ENCODE measurements at regions not wholly inside any gene's neighbourhood (a gene's known extent, or its start where the extent isn't known, plus 50 kb on each side); places are given as distances from the start of the nearest gene placed in this dataset.

- no peak overlapping the region for H3K4me3 ChIP-seq (ENCODE audit: insufficient read depth, low read depth, low read length)
- no peaks in the 10 kb centered on the region for H3K36me3 ChIP-seq (ENCODE audit: control insufficient read depth, insufficient read depth, low read length)
- no peak overlapping the region for H3K27ac ChIP-seq (ENCODE audit: insufficient read depth, low read depth, low read length, poor library complexity, severe bottlenecking)
- peaks cover 4% of the 10 kb centered on the region for H3K4me1 ChIP-seq (ENCODE audit: control insufficient read depth, insufficient read depth, low read length)
- 91 to 92% methylated on average over 4 of the region's 4 CpGs for WGBS, 2 experiments
- no peaks in the 10 kb centered on the region for H3K27me3 ChIP-seq (ENCODE audit: control insufficient read depth, insufficient read depth, low read length, poor library complexity, severe bottlenecking)
- no peaks in the 10 kb centered on the region for H3K9me3 ChIP-seq (ENCODE audit: control insufficient read depth, low read length)
Observed at GRCh38 chr17:71974051-71974450, 146.8 kb upstream of the SOX9 start.

GRCh38 chr17:71975331-71975801 lies 145.5 kb upstream of the SOX9 start:
- no peak overlapping the region for H3K4me3 ChIP-seq (ENCODE audit: insufficient read depth, low read depth, low read length)
- no peaks in the 10 kb centered on the region for H3K9me3 ChIP-seq (ENCODE audit: control insufficient read depth, low read length)
- WGBS, 2 experiments: 74 to 81% methylated on average over 13 of the region's 13 CpGs
- no peaks in the 10 kb centered on the region for H3K27me3 ChIP-seq (ENCODE audit: control insufficient read depth, insufficient read depth, low read length, poor library complexity, severe bottlenecking)
- peaks cover 4% of the 10 kb centered on the region for H3K4me1 ChIP-seq (ENCODE audit: control insufficient read depth, insufficient read depth, low read length)
- H3K36me3 ChIP-seq (ENCODE audit: control insufficient read depth, insufficient read depth, low read length): no peaks in the 10 kb centered on the region
- H3K27ac ChIP-seq (ENCODE audit: insufficient read depth, low read depth, low read length, poor library complexity, severe bottlenecking): no peak overlapping the region

GRCh38 chr17:71976011-71976649 lies 144.7 kb upstream of the SOX9 start:
- 77 to 78% methylated on average over 15 of the region's 15 CpGs for WGBS, 2 experiments
- H3K27me3 ChIP-seq (ENCODE audit: control insufficient read depth, insufficient read depth, low read length, poor library complexity, severe bottlenecking): no peaks in the 10 kb centered on the region
- H3K4me3 ChIP-seq (ENCODE audit: insufficient read depth, low read depth, low read length): no peak overlapping the region
- H3K36me3 ChIP-seq (ENCODE audit: control insufficient read depth, insufficient read depth, low read length): no peaks in the 10 kb centered on the region
- H3K9me3 ChIP-seq (ENCODE audit: control insufficient read depth, low read length): no peaks in the 10 kb centered on the region
- H3K27ac ChIP-seq (ENCODE audit: insufficient read depth, low read depth, low read length, poor library complexity, severe bottlenecking): no peak overlapping the region
- H3K4me1 ChIP-seq (ENCODE audit: control insufficient read depth, insufficient read depth, low read length): peaks cover 4% of the 10 kb centered on the region

- 69 to 76% methylated on average over 5 of the region's 5 CpGs for WGBS, 2 experiments
- Histone ChIP-seq H3K27me3 (ENCODE audit: control insufficient read depth, insufficient read depth, low read length, poor library complexity, severe bottlenecking) (no peaks in the 10 kb centered on the region), H3K27ac (ENCODE audit: insufficient read depth, low read depth, low read length, poor library complexity, severe bottlenecking) (no peak overlapping the region)
Observed at GRCh38 chr17:71978435-71978834, 142.4 kb upstream of the SOX9 start.

GRCh38 chr17:71980171-71980570 lies 140.6 kb upstream of the SOX9 start:
- no peak overlapping the region for H3K4me3 ChIP-seq (ENCODE audit: insufficient read depth, low read depth, low read length)
- H3K4me1 ChIP-seq (ENCODE audit: control insufficient read depth, insufficient read depth, low read length): peaks cover 4% of the 10 kb centered on the region
- H3K9me3 ChIP-seq (ENCODE audit: control insufficient read depth, low read length): no peaks in the 10 kb centered on the region
- H3K27ac ChIP-seq (ENCODE audit: insufficient read depth, low read depth, low read length, poor library complexity, severe bottlenecking): no peak overlapping the region
- no peaks in the 10 kb centered on the region for H3K36me3 ChIP-seq (ENCODE audit: control insufficient read depth, insufficient read depth, low read length)
- H3K27me3 ChIP-seq (ENCODE audit: control insufficient read depth, insufficient read depth, low read length, poor library complexity, severe bottlenecking): no peaks in the 10 kb centered on the region

More at GRCh38 chr17:71978435-71978834, 142.4 kb upstream of the SOX9 start:
- Histone ChIP-seq H3K4me1 (ENCODE audit: control insufficient read depth, insufficient read depth, low read length) (peaks cover 4% of the 10 kb centered on the region), H3K36me3 (ENCODE audit: control insufficient read depth, insufficient read depth, low read length) (no peaks in the 10 kb centered on the region), H3K4me3 (ENCODE audit: insufficient read depth, low read depth, low read length) (no peak overlapping the region), H3K9me3 (ENCODE audit: control insufficient read depth, low read length) (no peaks in the 10 kb centered on the region)

GRCh38 chr17:71983828-71984227 lies 137.0 kb upstream of the SOX9 start:
- Histone ChIP-seq H3K9me3 (ENCODE audit: control insufficient read depth, low read length) (no peaks in the 10 kb centered on the region), H3K27me3 (ENCODE audit: control insufficient read depth, insufficient read depth, low read length, poor library complexity, severe bottlenecking) (no peaks in the 10 kb centered on the region), H3K36me3 (ENCODE audit: control insufficient read depth, insufficient read depth, low read length) (no peaks in the 10 kb centered on the region), H3K4me1 (ENCODE audit: control insufficient read depth, insufficient read depth, low read length) (no peaks in the 10 kb centered on the region), H3K27ac (ENCODE audit: insufficient read depth, low read depth, low read length, poor library complexity, severe bottlenecking) (no peak overlapping the region), H3K4me3 (ENCODE audit: insufficient read depth, low read depth, low read length) (no peak overlapping the region)
- WGBS, 2 experiments: 87 to 92% methylated on average over 3 of the region's 3 CpGs

- H3K27ac ChIP-seq (ENCODE audit: insufficient read depth, low read depth, low read length, poor library complexity, severe bottlenecking): no peak overlapping the region
- no peaks in the 10 kb centered on the region for H3K36me3 ChIP-seq (ENCODE audit: control insufficient read depth, insufficient read depth, low read length)
- H3K9me3 ChIP-seq (ENCODE audit: control insufficient read depth, low read length): no peaks in the 10 kb centered on the region
- 85 to 94% methylated on average over 2 to 3 of the region's 3 CpGs for WGBS, 2 experiments
- H3K4me1 ChIP-seq (ENCODE audit: control insufficient read depth, insufficient read depth, low read length): no peaks in the 10 kb centered on the region
- H3K4me3 ChIP-seq (ENCODE audit: insufficient read depth, low read depth, low read length): no peak overlapping the region
- no peaks in the 10 kb centered on the region for H3K27me3 ChIP-seq (ENCODE audit: control insufficient read depth, insufficient read depth, low read length, poor library complexity, severe bottlenecking)
Observed at GRCh38 chr17:71985111-71986039, 135.4 kb upstream of the SOX9 start.

- Histone ChIP-seq H3K36me3 (ENCODE audit: control insufficient read depth, insufficient read depth, low read length) (no peaks in the 10 kb centered on the region), H3K27ac (ENCODE audit: insufficient read depth, low read depth, low read length, poor library complexity, severe bottlenecking) (no peak overlapping the region), H3K9me3 (ENCODE audit: control insufficient read depth, low read length) (no peaks in the 10 kb centered on the region), H3K4me1 (ENCODE audit: control insufficient read depth, insufficient read depth, low read length) (no peaks in the 10 kb centered on the region), H3K4me3 (ENCODE audit: insufficient read depth, low read depth, low read length) (no peak overlapping the region), H3K27me3 (ENCODE audit: control insufficient read depth, insufficient read depth, low read length, poor library complexity, severe bottlenecking) (no peaks in the 10 kb centered on the region)
- no CpG with 5 or more reads among the region's 1 CpG for WGBS, 2 experiments
Observed at GRCh38 chr17:71986886-71987285, 133.9 kb upstream of the SOX9 start.

GRCh38 chr17:71987634-71988033 lies 133.2 kb upstream of the SOX9 start:
- H3K27me3 ChIP-seq (ENCODE audit: control insufficient read depth, insufficient read depth, low read length, poor library complexity, severe bottlenecking): no peaks in the 10 kb centered on the region
- no peaks in the 10 kb centered on the region for H3K9me3 ChIP-seq (ENCODE audit: control insufficient read depth, low read length)
- H3K36me3 ChIP-seq (ENCODE audit: control insufficient read depth, insufficient read depth, low read length): no peaks in the 10 kb centered on the region
- H3K27ac ChIP-seq (ENCODE audit: insufficient read depth, low read depth, low read length, poor library complexity, severe bottlenecking): no peak overlapping the region
- no peaks in the 10 kb centered on the region for H3K4me1 ChIP-seq (ENCODE audit: control insufficient read depth, insufficient read depth, low read length)
- WGBS, 2 experiments: 66 to 73% methylated on average over 3 of the region's 3 CpGs
- H3K4me3 ChIP-seq (ENCODE audit: insufficient read depth, low read depth, low read length): no peak overlapping the region

GRCh38 chr17:71989117-71989516 lies 131.7 kb upstream of the SOX9 start:
- Histone ChIP-seq H3K27me3 (ENCODE audit: control insufficient read depth, insufficient read depth, low read length, poor library complexity, severe bottlenecking) (no peaks in the 10 kb centered on the region), H3K27ac (ENCODE audit: insufficient read depth, low read depth, low read length, poor library complexity, severe bottlenecking) (no peak overlapping the region), H3K9me3 (ENCODE audit: control insufficient read depth, low read length) (no peaks in the 10 kb centered on the region), H3K4me3 (ENCODE audit: insufficient read depth, low read depth, low read length) (no peak overlapping the region), H3K36me3 (ENCODE audit: control insufficient read depth, insufficient read depth, low read length) (no peaks in the 10 kb centered on the region), H3K4me1 (ENCODE audit: control insufficient read depth, insufficient read depth, low read length) (no peaks in the 10 kb centered on the region)
- WGBS, 2 experiments: 88 to 91% methylated on average over 2 of the region's 2 CpGs

Data from ectodermal cell (in vitro differentiated cells).